NCI-H526 treated with DMSO at 0.1 percent for 48 hours (cell line): ENCODE measurements at regions not wholly inside any gene's neighbourhood (a gene's known extent, or its start where the extent isn't known, plus 50 kb on each side); places are given as distances from the start of the nearest gene placed in this dataset.

Experiments
- DNase-seq: peaks from one replicate; lab custom pipeline; 2025; lab: John Stamatoyannopoulos, UW

- no peak for DNase-seq
These were observed 750.1 kb upstream of the SORCS1 start for GRCh38 chr10:107914450-107915214.

- DNase-seq, result no peak
These were observed 749.1 kb upstream of the SORCS1 start for GRCh38 chr10:107913317-107914294.

GRCh38 chr10:107901076-107901475 lies 736.6 kb upstream of the SORCS1 start:
- no peak for DNase-seq

GRCh38 chr10:107900131-107900530 lies 735.6 kb upstream of the SORCS1 start:
- DNase-seq, result no peak

GRCh38 chr10:107899502-107900062 lies 735.1 kb upstream of the SORCS1 start:
- no peak for DNase-seq

GRCh38 chr10:107899075-107899474 lies 734.6 kb upstream of the SORCS1 start:
- DNase-seq, result no peak

GRCh38 chr10:107898392-107898791 lies 733.9 kb upstream of the SORCS1 start:
- DNase-seq, result no peak

GRCh38 chr10:107894516-107894915 lies 730.0 kb upstream of the SORCS1 start:
- DNase-seq, result no peak

- DNase-seq, result no peak
These were observed 724.6 kb upstream of the SORCS1 start for GRCh38 chr10:107889105-107889504.

- DNase-seq, result no peak
These were observed 715.7 kb upstream of the SORCS1 start for GRCh38 chr10:107880185-107880584.

- no peak for DNase-seq
These were observed 708.5 kb upstream of the SORCS1 start for GRCh38 chr10:107873007-107873406.

- no peak for DNase-seq
These were observed 701.2 kb upstream of the SORCS1 start for GRCh38 chr10:107865691-107866090.

GRCh38 chr10:107859065-107859464 lies 694.6 kb upstream of the SORCS1 start:
- DNase-seq, result no peak

- DNase-seq, result no peak
These were observed 691.5 kb upstream of the SORCS1 start for GRCh38 chr10:107856047-107856315.

GRCh38 chr10:107855301-107856046 lies 691.0 kb upstream of the SORCS1 start:
- DNase-seq, result no peak

GRCh38 chr10:107848726-107849360 lies 684.3 kb upstream of the SORCS1 start:
- no peak for DNase-seq

GRCh38 chr10:107847620-107848019 lies 683.1 kb upstream of the SORCS1 start:
- no peak for DNase-seq

GRCh38 chr10:107834706-107835105 lies 670.2 kb upstream of the SORCS1 start:
- no peak for DNase-seq

GRCh38 chr10:107831772-107832171 lies 667.3 kb upstream of the SORCS1 start:
- no peak for DNase-seq

- DNase-seq, result no peak
These were observed 664.7 kb upstream of the SORCS1 start for GRCh38 chr10:107829161-107829560.

GRCh38 chr10:107826171-107826570 lies 661.7 kb upstream of the SORCS1 start:
- no peak for DNase-seq
